ENCODE measurements at regions not wholly inside any gene's neighbourhood (a gene's known extent, or its start where the extent isn't known, plus 50 kb on each side); places are given as distances from the start of the nearest gene placed in this dataset.

- intact Hi-C loops (cut with DNase I) = no loop called here
- no peak for DNase-seq
Observed at GRCh38 chr2:193793914-193794313, 1599.2 kb upstream of the TMEFF2 start.

- intact Hi-C loops (cut with DNase I) = no loop called here
- no peak for DNase-seq
Observed at GRCh38 chr2:193783681-193784080, 1588.9 kb upstream of the TMEFF2 start.

- intact Hi-C loops (cut with DNase I) = no loop called here
- no peak for DNase-seq
Observed at GRCh38 chr2:193778293-193778692, 1583.6 kb upstream of the TMEFF2 start.

GRCh38 chr2:193776988-193777387 is 1582.3 kb upstream of the TMEFF2 start:
- intact Hi-C loops (cut with DNase I) = no loop called here
- DNase-seq = no peak

GRCh38 chr2:193774166-193774565 is 1579.4 kb upstream of the TMEFF2 start:
- no peak for DNase-seq
- intact Hi-C loops (cut with DNase I) = no loop called here

GRCh38 chr2:193751299-193751698 is 1556.6 kb upstream of the TMEFF2 start:
- no peak for DNase-seq
- intact Hi-C loops (cut with DNase I) = no loop called here

- no peak for DNase-seq
- intact Hi-C loops (cut with DNase I) = no loop called here
Observed at GRCh38 chr2:193749485-193749884, 1554.8 kb upstream of the TMEFF2 start.

GRCh38 chr2:193743089-193743488 is 1548.4 kb upstream of the TMEFF2 start:
- intact Hi-C loops (cut with DNase I) = no loop called here
- DNase-seq = no peak

- intact Hi-C loops (cut with DNase I) = no loop called here
- no peak for DNase-seq
Observed at GRCh38 chr2:193738892-193739291, 1544.2 kb upstream of the TMEFF2 start.

GRCh38 chr2:193712912-193713311 is 1518.2 kb upstream of the TMEFF2 start:
- no peak for DNase-seq
- intact Hi-C loops (cut with DNase I) = no loop called here

- no peak for DNase-seq
- intact Hi-C loops (cut with DNase I) = no loop called here
Observed at GRCh38 chr2:193703411-193703810, 1508.7 kb upstream of the TMEFF2 start.

- DNase-seq = no peak
- intact Hi-C loops (cut with DNase I) = no loop called here
Observed at GRCh38 chr2:193701484-193701883, 1506.8 kb upstream of the TMEFF2 start.

GRCh38 chr2:193695367-193695766 is 1500.6 kb upstream of the TMEFF2 start:
- intact Hi-C loops (cut with DNase I) = no loop called here
- no peak for DNase-seq

GRCh38 chr2:193693758-193694157 is 1499.0 kb upstream of the TMEFF2 start:
- intact Hi-C loops (cut with DNase I) = no loop called here
- no peak for DNase-seq

GRCh38 chr2:193690572-193690971 is 1495.8 kb upstream of the TMEFF2 start:
- intact Hi-C loops (cut with DNase I) = no loop called here

GRCh38 chr2:193687195-193687594 is 1492.5 kb upstream of the TMEFF2 start:
- intact Hi-C loops (cut with DNase I) = no loop called here

More at GRCh38 chr2:193690572-193690971, 1495.8 kb upstream of the TMEFF2 start:
- DNase-seq = no peak

GRCh38 chr2:193679847-193680246 is 1485.1 kb upstream of the TMEFF2 start:
- intact Hi-C loops (cut with DNase I) = no loop called here
- DNase-seq = no peak

More at GRCh38 chr2:193687195-193687594, 1492.5 kb upstream of the TMEFF2 start:
- DNase-seq = no peak

- intact Hi-C loops (cut with DNase I) = no loop called here
- no peak for DNase-seq
Observed at GRCh38 chr2:193670478-193670877, 1475.7 kb upstream of the TMEFF2 start.

- intact Hi-C loops (cut with DNase I) = no loop called here
- DNase-seq = no peak
Observed at GRCh38 chr2:193668557-193669323, 1474.0 kb upstream of the TMEFF2 start.

GRCh38 chr2:193627927-193628272 is 1433.2 kb upstream of the TMEFF2 start:
- DNase-seq = no peak
- intact Hi-C loops (cut with DNase I) = no loop called here

- intact Hi-C loops (cut with DNase I) = no loop called here
- no peak for DNase-seq
Observed at GRCh38 chr2:193627187-193627926, 1432.6 kb upstream of the TMEFF2 start.

GRCh38 chr2:193608451-193608850 is 1413.7 kb upstream of the TMEFF2 start:
- intact Hi-C loops (cut with DNase I) = no loop called here
- DNase-seq = no peak
